Omental fat pad (tissue), 3 donors: ENCODE measurements at regions not wholly inside any gene's neighbourhood (a gene's known extent, or its start where the extent isn't known, plus 50 kb on each side); places are given as distances from the start of the nearest gene placed in this dataset.

Experiments used
- ATAC-seq: fragments of 150-250 bp; one replicate; pipeline ENCODE4 v1.9.1; 2016; ENCODE audit warnings: mild to moderate bottlenecking, moderate library complexity; ENCODE audit not compliant: low FRiP score
- DNase-seq: peaks from one replicate; pipeline ENCODE4 v3.0.0-alpha.2; 2019; ENCODE audit warnings: low spot score
- TF ChIP-seq, protein P1 (sequence below), 3 donors: fragments of 450-650 bp; IDR thresholded peaks; one replicate each; pipeline ENCODE4 v1.5.1; 2016 to 2017; ENCODE audit warnings: antibody characterized with exemption in 3 of 3, mild to moderate bottlenecking in 3 of 3, moderate library complexity in 2 of 3

GRCh38 chr20:43284486-43284885 is 94.8 kb upstream of the PTPRT start:
- TF ChIP-seq, protein P1, sequence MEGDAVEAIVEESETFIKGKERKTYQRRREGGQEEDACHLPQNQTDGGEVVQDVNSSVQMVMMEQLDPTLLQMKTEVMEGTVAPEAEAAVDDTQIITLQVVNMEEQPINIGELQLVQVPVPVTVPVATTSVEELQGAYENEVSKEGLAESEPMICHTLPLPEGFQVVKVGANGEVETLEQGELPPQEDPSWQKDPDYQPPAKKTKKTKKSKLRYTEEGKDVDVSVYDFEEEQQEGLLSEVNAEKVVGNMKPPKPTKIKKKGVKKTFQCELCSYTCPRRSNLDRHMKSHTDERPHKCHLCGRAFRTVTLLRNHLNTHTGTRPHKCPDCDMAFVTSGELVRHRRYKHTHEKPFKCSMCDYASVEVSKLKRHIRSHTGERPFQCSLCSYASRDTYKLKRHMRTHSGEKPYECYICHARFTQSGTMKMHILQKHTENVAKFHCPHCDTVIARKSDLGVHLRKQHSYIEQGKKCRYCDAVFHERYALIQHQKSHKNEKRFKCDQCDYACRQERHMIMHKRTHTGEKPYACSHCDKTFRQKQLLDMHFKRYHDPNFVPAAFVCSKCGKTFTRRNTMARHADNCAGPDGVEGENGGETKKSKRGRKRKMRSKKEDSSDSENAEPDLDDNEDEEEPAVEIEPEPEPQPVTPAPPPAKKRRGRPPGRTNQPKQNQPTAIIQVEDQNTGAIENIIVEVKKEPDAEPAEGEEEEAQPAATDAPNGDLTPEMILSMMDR (IDR thresholded peaks at IDR 0.05) = no peak
- ATAC-seq (no peak), DNase-seq (no peak)

DNA sequence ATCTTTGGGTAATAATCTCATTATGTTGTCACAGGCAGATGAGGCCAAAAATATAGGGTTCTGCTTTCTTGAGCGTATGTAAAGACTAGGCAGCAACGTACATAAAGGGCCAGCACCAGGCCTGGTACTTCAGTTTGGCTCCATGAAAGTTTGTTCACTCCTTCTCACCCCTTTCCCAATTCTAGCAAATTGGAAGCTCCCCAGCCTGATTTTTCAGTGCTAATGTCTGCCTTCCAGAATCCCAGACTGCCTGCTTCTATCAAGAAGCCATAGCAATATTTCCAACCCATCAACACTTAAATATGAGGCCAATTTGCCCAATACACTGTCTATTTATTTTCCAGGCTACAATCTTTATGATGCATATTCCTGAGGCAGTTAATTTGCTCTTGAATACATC is 93.4 kb upstream of the PTPRT start:
- TF ChIP-seq, protein P1 (IDR thresholded peaks at IDR 0.05) = no peak
- DNase-seq = no peak
- ATAC-seq = no peak

DNA sequence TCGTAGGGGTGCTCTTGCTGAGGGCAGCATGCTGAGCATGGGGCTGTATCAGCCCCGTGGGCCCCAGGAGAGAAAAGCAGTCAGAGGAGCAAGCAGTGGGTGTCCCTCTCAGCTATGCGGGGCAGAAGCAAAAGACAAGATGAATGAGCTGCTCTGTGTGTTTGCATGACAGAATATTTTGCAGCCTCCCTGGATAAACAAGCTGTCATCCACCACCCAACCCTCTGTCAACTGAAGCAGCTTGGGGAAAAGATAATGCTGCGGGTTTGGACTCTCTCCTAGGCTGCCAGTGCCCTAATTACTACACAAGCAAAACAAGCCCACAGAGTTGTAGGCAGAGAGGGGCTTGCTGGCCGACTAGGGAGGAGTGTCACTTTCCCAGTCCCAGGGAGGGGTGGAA is 82.3 kb upstream of the PTPRT start:
- ATAC-seq = no peak
- DNase-seq = no peak
- TF ChIP-seq, protein P1 (IDR thresholded peaks at IDR 0.05) = no peak

GRCh38 chr20:43265449-43265848 is 75.7 kb upstream of the PTPRT start:
- ATAC-seq = no peak
- TF ChIP-seq, protein P1 (IDR thresholded peaks at IDR 0.05) = no peak
- no peak for DNase-seq

DNA sequence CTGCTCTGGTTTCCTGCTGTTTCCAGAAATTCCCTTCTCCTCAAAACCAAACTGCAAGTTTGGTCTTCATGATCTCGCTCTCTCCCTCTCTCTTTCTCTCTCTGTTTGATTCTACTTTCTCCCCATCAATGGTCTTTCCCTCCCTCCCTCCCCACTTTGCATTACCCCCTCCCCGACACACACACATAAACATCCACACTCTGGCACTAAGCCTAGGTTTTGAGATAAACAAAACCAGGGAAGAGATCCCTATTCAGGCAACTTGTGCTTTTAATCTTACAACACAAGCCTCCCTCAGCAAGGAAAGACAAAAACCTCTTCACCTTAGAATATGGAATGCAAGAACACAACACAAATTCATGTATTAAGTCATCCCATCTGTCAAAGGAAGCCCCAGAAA is 73.5 kb upstream of the PTPRT start:
- TF ChIP-seq, protein P1 (IDR thresholded peaks at IDR 0.05) = no peak
- ATAC-seq (no peak), DNase-seq (no peak)

GRCh38 chr20:43262341-43262740 is 72.6 kb upstream of the PTPRT start:
- TF ChIP-seq, protein P1 (IDR thresholded peaks at IDR 0.05) = no peak

GRCh38 chr20:43255877-43256276 is 66.2 kb upstream of the PTPRT start:
- DNase-seq (no peak), ATAC-seq (no peak)
- TF ChIP-seq, protein P1 (IDR thresholded peaks at IDR 0.05) = no peak

More at GRCh38 chr20:43262341-43262740, 72.6 kb upstream of the PTPRT start:
- DNase-seq = no peak
- no peak for ATAC-seq
